ENCODE measurements at regions not wholly inside any gene's neighbourhood (a gene's known extent, or its start where the extent isn't known, plus 50 kb on each side); places are given as distances from the start of the nearest gene placed in this dataset.
"Not testable (repeated sequence)": the region's sequence is repeated elsewhere in the genome, so short reads cannot be mapped to it uniquely, and the experiment has no call there.

- DNase-seq: no peak
Measured at GRCh38 chr7:408751-409311, 110.8 kb downstream of the PDGFA start.

- DNase-seq: peak in 1 of 51 donors; percentile 33
Measured at GRCh38 chr7:409339-410281, 110.0 kb downstream of the PDGFA start.

- DNase-seq: no peak
Measured at GRCh38 chr7:410395-410910, 109.2 kb downstream of the PDGFA start.

GRCh38 chr7:411116-411515 lies 108.5 kb downstream of the PDGFA start:
- DNase-seq: not testable (repeated sequence)

- DNase-seq: no peak
Measured at GRCh38 chr7:411677-412312, 107.9 kb downstream of the PDGFA start.

GRCh38 chr7:412313-412710 lies 107.3 kb downstream of the PDGFA start:
- DNase-seq: no peak

GRCh38 chr7:414681-415560 lies 104.7 kb downstream of the PDGFA start:
- DNase-seq: no peak

- no peak for DNase-seq
Measured at GRCh38 chr7:415646-416525, 103.8 kb downstream of the PDGFA start.

GRCh38 chr7:416761-417624 lies 102.7 kb downstream of the PDGFA start:
- no peak for DNase-seq

- DNase-seq: no peak
Measured at GRCh38 chr7:417625-417889, 102.1 kb downstream of the PDGFA start.

- DNase-seq: no peak
Measured at GRCh38 chr7:417973-418601, 101.6 kb downstream of the PDGFA start.

GRCh38 chr7:418636-419280 lies 100.9 kb downstream of the PDGFA start:
- peak in 33 of 51 donors; percentile 6 to 70 (median 39) for DNase-seq

GRCh38 chr7:420142-421093 lies 99.2 kb downstream of the PDGFA start:
- no peak for DNase-seq

- DNase-seq: no peak
Measured at GRCh38 chr7:421136-421991, 98.3 kb downstream of the PDGFA start.

GRCh38 chr7:422191-422885 lies 97.3 kb downstream of the PDGFA start:
- DNase-seq: no peak

GRCh38 chr7:422886-423225 lies 96.8 kb downstream of the PDGFA start:
- no peak for DNase-seq

Measured in hypothalamus (tissue), 51 donors.